Bone marrow (tissue), 2 donors: ENCODE measurements at regions not wholly inside any gene's neighbourhood (a gene's known extent, or its start where the extent isn't known, plus 50 kb on each side); places are given as distances from the start of the nearest gene placed in this dataset.
"Not testable (repeated sequence)": the region's sequence is repeated elsewhere in the genome, so short reads cannot be mapped to it uniquely, and the experiment has no call there.

Experiments used
- DNase-seq, 2 donors: peaks; one replicate each; lab custom pipeline; 2025; lab: John Stamatoyannopoulos, UW

DNA sequence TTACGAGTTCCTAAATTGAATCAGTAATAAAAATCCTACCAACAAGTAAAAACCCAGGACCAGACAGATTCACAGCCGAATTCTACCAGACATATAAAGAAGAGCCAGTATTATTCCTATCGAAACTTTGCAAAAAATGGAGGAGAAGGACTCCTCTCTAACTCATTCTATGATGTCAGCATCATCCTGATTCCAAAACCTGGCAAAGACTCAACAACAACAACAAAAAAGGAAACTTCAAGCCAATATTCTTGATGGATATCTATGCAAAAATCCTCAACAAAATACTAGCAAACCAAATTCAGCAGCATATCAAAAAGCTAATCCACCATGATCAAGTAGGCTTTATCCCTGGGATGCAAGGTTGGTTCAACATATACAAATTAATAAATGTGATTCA, 84.6 kb upstream of the ADRB2 start:
- DNase-seq, result not testable (repeated sequence)

- peak in 1 of 2 donors; percentile 13 for DNase-seq
Measured at GRCh38 chr5:148744380-148744779, 82.0 kb upstream of the ADRB2 start.

DNA sequence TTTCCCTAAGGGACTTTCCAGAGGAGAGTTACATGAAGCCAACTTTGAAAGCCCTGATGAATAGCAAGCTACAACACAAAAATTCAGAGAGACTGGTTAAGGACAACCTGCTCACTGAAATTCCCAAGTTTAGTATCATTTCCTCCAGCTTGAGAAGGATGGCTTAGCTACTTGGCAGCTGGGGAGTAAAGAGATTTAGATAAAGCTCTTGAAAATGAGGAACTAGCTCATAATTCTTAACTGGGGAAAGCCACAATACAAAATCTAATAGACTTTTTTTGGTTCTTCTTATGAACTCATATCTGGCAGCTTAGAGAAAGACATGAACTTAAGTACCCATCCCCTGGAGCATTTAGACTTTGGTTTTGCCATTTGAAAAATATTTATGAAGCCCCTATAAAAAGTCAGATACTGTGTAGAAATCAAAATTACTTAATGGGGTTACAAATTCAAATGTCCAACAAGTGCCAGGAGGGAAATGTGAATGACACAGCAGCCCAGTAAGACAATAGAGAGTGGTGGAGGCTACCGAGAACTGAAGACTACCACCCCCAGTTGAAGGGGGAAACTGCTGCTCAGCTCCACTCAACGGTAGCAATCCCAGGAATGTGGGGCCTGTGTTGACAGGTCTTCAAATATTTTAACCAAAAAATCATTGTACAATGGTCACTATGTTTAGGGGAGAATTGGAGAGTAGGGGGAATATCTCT, 79.4 kb upstream of the ADRB2 start:
- peak in 1 of 2 donors; percentile 85 for DNase-seq

GRCh38 chr5:148747536-148747906, 78.9 kb upstream of the ADRB2 start:
- no peak for DNase-seq

- no peak for DNase-seq
Measured at GRCh38 chr5:148748702-148749392, 77.6 kb upstream of the ADRB2 start.

GRCh38 chr5:148750614-148751013, 75.8 kb upstream of the ADRB2 start:
- no peak for DNase-seq

GRCh38 chr5:148751025-148751424, 75.4 kb upstream of the ADRB2 start:
- no peak for DNase-seq

DNA sequence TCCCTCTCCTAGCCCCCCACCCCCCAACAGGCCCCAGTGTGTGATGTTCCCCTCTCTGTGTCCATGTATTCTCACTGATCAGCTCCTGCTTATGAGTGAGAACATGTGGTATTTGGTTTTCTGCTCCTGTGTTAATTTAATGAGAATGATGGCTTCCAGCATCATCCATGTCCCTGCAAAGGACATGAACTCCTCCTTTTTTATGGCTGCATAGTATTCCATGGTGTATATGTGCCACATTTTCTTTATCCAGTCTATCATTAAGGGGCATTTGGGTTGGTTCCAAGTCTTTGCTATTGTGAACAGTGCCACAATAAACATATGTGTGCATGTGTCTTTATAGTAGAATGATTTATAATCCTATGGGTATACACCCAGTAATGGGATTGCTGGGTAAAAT, 74.0 kb upstream of the ADRB2 start:
- not testable (repeated sequence) for DNase-seq

GRCh38 chr5:148759101-148759500, 67.3 kb upstream of the ADRB2 start:
- DNase-seq, result no peak

GRCh38 chr5:148760945-148761638, 65.3 kb upstream of the ADRB2 start:
- DNase-seq, result no peak

DNA sequence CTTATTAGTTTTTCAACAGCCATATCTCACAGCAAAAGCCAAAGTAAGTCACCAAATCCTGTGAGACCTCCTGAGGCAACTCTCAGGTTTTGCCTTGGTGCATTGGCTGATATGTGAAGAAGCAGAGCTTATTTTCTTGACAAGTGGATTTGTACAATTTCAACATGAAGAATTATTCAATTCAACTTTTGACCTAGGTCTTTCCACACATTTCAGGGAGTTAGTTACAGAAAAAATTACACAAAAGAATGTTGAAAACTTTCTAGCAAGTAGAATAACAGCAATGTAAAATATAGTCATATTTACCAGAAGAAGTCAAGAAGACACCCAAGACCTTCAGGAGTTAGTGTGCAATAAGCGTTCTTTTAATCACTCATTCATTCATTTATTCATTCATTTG, 62.4 kb upstream of the ADRB2 start:
- no peak for DNase-seq

- no peak for DNase-seq
Measured at GRCh38 chr5:148765061-148765460, 61.4 kb upstream of the ADRB2 start.

DNA sequence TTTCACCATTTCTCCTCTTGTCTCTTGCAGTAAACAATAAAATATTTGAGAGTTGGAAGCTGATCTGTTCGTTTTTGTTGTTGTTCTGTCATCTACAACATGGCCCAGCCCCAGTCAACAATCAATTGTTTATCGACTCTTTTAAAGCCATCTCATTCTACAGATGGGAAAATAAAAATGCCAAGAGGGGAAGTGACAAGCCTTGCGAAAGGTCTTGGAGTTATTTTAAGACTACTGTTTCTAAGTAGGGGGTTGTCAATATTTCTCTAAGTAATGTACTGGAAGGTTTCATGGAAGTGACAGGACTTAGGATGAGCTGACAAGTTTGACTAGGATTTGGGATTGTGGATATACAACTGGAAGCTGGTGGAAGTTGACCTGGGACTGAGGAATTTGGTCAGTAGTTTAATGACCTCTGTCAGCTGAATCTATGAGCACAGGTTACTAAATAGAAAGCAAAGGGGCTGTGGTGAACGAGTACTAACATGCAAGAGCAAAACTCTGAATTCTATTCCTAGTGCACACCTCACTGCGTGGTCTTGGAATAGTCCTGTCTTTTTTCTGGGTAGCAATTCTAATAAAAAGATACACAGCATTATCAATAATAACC, 57.5 kb upstream of the ADRB2 start:
- DNase-seq, result no peak

- DNase-seq, result no peak
Measured at GRCh38 chr5:148769941-148770340, 56.5 kb upstream of the ADRB2 start.

DNA sequence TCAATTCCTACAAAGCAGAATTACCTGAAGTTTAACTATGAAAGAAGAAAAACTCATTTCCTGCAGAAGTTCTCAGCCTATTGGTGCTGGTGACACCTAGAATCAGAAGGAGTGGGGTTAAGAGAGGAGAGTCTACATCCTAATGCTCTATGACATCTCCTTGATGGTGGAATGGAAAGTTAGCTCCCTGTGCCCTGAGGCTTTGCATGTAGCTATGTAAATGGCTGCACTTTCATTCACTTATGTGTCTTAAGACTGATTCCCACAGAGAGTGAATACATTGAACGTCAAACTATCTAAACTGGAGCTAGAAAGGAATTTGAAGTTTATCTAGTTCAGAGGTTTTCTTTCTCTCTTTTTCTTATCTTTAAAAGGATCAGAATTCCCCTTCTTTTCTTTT, 52.1 kb upstream of the ADRB2 start:
- DNase-seq, result no peak

DNA sequence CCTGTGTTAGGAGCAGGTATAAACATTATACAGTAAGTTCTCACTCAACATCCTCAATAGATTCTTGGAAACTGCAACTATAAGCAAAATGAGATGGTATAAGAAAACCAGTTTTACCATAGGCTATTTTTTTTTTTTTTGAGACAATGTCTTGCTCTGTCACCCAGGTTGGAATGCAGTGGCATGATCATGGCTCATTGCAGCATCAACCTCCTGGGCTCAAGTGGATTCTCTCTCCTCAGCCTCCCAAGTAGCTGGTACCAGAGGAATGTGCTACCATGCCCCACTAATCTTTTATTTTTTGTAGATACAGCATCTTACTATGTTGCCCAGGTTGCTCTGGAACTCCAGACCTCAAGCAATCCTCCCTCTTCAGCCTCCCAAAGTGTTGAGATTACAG, 50.1 kb upstream of the ADRB2 start:
- DNase-seq, result no peak
